ENCODE measurements at regions not wholly inside any gene's neighbourhood (a gene's known extent, or its start where the extent isn't known, plus 50 kb on each side); places are given as distances from the start of the nearest gene placed in this dataset.
"Not testable (repeated sequence)": the region's sequence is repeated elsewhere in the genome, so short reads cannot be mapped to it uniquely, and the experiment has no call there.

DNA sequence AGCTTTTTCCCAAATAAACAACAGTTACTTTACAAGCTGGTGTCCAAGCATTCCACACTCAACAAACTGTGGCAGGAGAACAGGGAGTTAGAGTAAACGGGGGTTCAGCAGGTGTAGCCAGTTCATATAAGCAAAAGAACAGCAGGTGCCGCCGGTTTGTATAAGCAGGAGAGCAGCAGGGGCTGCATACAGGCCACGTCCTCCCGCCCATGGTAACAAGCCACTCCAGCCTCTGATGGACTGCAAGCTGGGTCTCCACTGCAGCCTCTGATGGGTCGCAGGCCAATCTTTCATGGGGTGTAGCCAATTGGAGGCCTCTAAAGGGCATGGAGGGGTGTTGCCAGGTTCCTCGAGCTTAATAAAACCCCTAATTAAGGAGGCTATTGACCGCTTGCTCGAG lies 189.3 kb downstream of the ANKRD30B start:
- no peaks in the 10 kb centered on the region for H3K9me3 ChIP-seq
- H3K27me3 ChIP-seq, result no peaks in the 10 kb centered on the region
- DNase-seq, result no peak
- H3K4me1 ChIP-seq, result peaks cover 14 to 57% (median 43%) of the 10 kb centered on the region in 4 donors
- in situ Hi-C loops (cut with MboI; ENCODE audit: low pct_ligation_motif_present in 1 of 4, low pct_unique_long_range_greater_than_20kb in 1 of 4, low sequenced_read_pairs in 3 of 4) (no loop called here), intact Hi-C loops (cut with DNase I; ENCODE audit: low total_unique reads) (no loop called here)
- WGBS, 2 donors (ENCODE audit: low coverage in 1 of 2), result 77% methylated on average over 9 of the region's 9 CpGs; no CpG with 5 or more reads in 1 of the 2 donors
- H3K27ac ChIP-seq, result peak overlapping the region; percentile 69 to 83 (median 74)
- TF ChIP-seq POLR2AphosphoS5 (IDR thresholded peaks at IDR 0.05) (no peak), CTCF (IDR thresholded peaks at IDR 0.05) (no peak), EP300 (IDR thresholded peaks at IDR 0.05; ENCODE audit: low read depth) (no peak), POLR2A (IDR thresholded peaks at IDR 0.05) (no peak)
- no peaks in the 10 kb centered on the region for H3K36me3 ChIP-seq
- no peak overlapping the region for H3K4me3 ChIP-seq

GRCh38 chr18:14939141-14939540 lies 191.2 kb downstream of the ANKRD30B start:
- intact Hi-C loops (cut with DNase I; ENCODE audit: low total_unique reads), result no loop called here
- no peaks in the 10 kb centered on the region for H3K36me3 ChIP-seq
- no peaks in the 10 kb centered on the region for H3K9me3 ChIP-seq
- H3K4me1 ChIP-seq, result peaks cover 5 to 46% (median 33%) of the 10 kb centered on the region in 4 donors
- H3K4me3 ChIP-seq, result no peak overlapping the region
- H3K27ac ChIP-seq, result no peak overlapping the region
- in situ Hi-C loops (cut with MboI; ENCODE audit: low pct_ligation_motif_present in 1 of 4, low pct_unique_long_range_greater_than_20kb in 1 of 4, low sequenced_read_pairs in 3 of 4), result no loop called here
- H3K27me3 ChIP-seq, result no peaks in the 10 kb centered on the region
- TF ChIP-seq POLR2A (IDR thresholded peaks at IDR 0.05) (no peak), EP300 (IDR thresholded peaks at IDR 0.05; ENCODE audit: low read depth) (no peak), POLR2AphosphoS5 (IDR thresholded peaks at IDR 0.05) (no peak), CTCF (IDR thresholded peaks at IDR 0.05) (no peak)
- no peak for DNase-seq

GRCh38 chr18:14940106-14940505 lies 192.1 kb downstream of the ANKRD30B start:
- H3K36me3 ChIP-seq; H3K4me3 ChIP-seq; in situ Hi-C loops (cut with MboI; ENCODE audit: low pct_ligation_motif_present in 1 of 4, low pct_unique_long_range_greater_than_20kb in 1 of 4, low sequenced_read_pairs in 3 of 4); H3K27me3 ChIP-seq; H3K27ac ChIP-seq; DNase-seq; intact Hi-C loops (cut with DNase I; ENCODE audit: low total_unique reads); H3K9me3 ChIP-seq: not testable (repeated sequence)
- H3K4me1 ChIP-seq, result peaks cover 0 to 37% (median 26%) of the 10 kb centered on the region in 4 donors
- WGBS, 2 donors (ENCODE audit: low coverage in 1 of 2), result 56 to 80% methylated on average over 1 to 6 of the region's 6 CpGs

GRCh38 chr18:14940735-14941134 lies 192.8 kb downstream of the ANKRD30B start:
- Histone ChIP-seq H3K4me3 (no peak overlapping the region), H3K9me3 (no peaks in the 10 kb centered on the region), H3K27me3 (no peaks in the 10 kb centered on the region), H3K4me1 (peaks cover 0 to 31% (median 23%) of the 10 kb centered on the region in 4 donors), H3K36me3 (no peaks in the 10 kb centered on the region), H3K27ac (peak overlapping the region in 3 of 4 donors; percentile 68 to 81 (median 69))
- in situ Hi-C loops (cut with MboI; ENCODE audit: low pct_ligation_motif_present in 1 of 4, low pct_unique_long_range_greater_than_20kb in 1 of 4, low sequenced_read_pairs in 3 of 4), result no loop called here
- intact Hi-C loops (cut with DNase I; ENCODE audit: low total_unique reads), result no loop called here
- TF ChIP-seq EP300 (IDR thresholded peaks at IDR 0.05; ENCODE audit: low read depth) (no peak), POLR2A (IDR thresholded peaks at IDR 0.05) (no peak), CTCF (IDR thresholded peaks at IDR 0.05) (no peak), POLR2AphosphoS5 (IDR thresholded peaks at IDR 0.05) (no peak)
- no peak for DNase-seq
- WGBS, 2 donors (ENCODE audit: low coverage in 1 of 2), result 58% methylated on average over 2 of the region's 2 CpGs; no CpG with 5 or more reads in 1 of the 2 donors

DNA sequence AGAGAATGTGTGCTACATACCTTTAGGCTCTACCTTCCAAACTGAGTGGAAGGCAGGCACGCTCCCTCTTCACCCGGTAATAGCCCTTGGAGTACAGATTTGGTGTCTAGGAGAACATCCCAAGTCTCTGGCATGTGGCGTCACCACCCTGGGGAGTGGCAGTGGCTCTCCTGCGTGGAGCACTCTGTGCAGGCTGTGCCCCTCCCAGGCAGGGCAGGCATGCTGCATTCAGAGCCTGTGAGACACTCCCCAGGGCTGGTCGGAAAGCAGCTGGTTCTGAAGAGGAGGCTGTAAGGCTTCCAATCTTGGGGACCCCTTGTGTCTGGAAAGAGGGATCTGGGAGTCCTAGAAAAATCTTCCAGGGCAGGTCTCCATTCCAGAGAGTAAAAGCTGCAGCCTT lies 193.3 kb downstream of the ANKRD30B start:
- Histone ChIP-seq H3K4me3 (no peak overlapping the region), H3K27me3 (no peaks in the 10 kb centered on the region), H3K27ac (peak overlapping the region; percentile 68 to 83 (median 75)), H3K9me3 (no peaks in the 10 kb centered on the region), H3K36me3 (no peaks in the 10 kb centered on the region), H3K4me1 (peaks cover 0 to 31% (median 19%) of the 10 kb centered on the region in 4 donors)
- intact Hi-C loops (cut with DNase I; ENCODE audit: low total_unique reads), result no loop called here
- in situ Hi-C loops (cut with MboI; ENCODE audit: low pct_ligation_motif_present in 1 of 4, low pct_unique_long_range_greater_than_20kb in 1 of 4, low sequenced_read_pairs in 3 of 4), result no loop called here
- WGBS, 2 donors (ENCODE audit: low coverage in 1 of 2), result 41% methylated on average over 5 of the region's 5 CpGs; no CpG with 5 or more reads in 1 of the 2 donors
- DNase-seq, result peak; percentile 88
- TF ChIP-seq CTCF (IDR thresholded peaks at IDR 0.05) (no peak), EP300 (IDR thresholded peaks at IDR 0.05; ENCODE audit: low read depth) (no peak), POLR2AphosphoS5 (IDR thresholded peaks at IDR 0.05) (peak in 2 of 3 donors; percentile 41), POLR2A (IDR thresholded peaks at IDR 0.05) (peak; percentile 48)
